ENCODE measurements at regions not wholly inside any gene's neighbourhood (a gene's known extent, or its start where the extent isn't known, plus 50 kb on each side); places are given as distances from the start of the nearest gene placed in this dataset.

- H3K4me3 ChIP-seq (ENCODE audit: low read depth, low read length), result no peak overlapping the region
- TF ChIP-seq, protein P1, sequence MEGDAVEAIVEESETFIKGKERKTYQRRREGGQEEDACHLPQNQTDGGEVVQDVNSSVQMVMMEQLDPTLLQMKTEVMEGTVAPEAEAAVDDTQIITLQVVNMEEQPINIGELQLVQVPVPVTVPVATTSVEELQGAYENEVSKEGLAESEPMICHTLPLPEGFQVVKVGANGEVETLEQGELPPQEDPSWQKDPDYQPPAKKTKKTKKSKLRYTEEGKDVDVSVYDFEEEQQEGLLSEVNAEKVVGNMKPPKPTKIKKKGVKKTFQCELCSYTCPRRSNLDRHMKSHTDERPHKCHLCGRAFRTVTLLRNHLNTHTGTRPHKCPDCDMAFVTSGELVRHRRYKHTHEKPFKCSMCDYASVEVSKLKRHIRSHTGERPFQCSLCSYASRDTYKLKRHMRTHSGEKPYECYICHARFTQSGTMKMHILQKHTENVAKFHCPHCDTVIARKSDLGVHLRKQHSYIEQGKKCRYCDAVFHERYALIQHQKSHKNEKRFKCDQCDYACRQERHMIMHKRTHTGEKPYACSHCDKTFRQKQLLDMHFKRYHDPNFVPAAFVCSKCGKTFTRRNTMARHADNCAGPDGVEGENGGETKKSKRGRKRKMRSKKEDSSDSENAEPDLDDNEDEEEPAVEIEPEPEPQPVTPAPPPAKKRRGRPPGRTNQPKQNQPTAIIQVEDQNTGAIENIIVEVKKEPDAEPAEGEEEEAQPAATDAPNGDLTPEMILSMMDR (IDR thresholded peaks at IDR 0.05; ENCODE audit: low read depth, low read length), result no peak
- no peaks in the 10 kb centered on the region for H3K27me3 ChIP-seq (ENCODE audit: insufficient read depth, low read depth, severe bottlenecking)
- H3K36me3 ChIP-seq, result peaks cover 4% of the 10 kb centered on the region; the same call in 1 of the 2 replicates
- no peak for DNase-seq
- no peaks in the 10 kb centered on the region for H3K9me3 ChIP-seq (ENCODE audit: severe bottlenecking)
- H3K27ac ChIP-seq, result no peak overlapping the region
These were observed 98.6 kb upstream of the TMEM168 start for GRCh38 chr7:112888781-112889180.

DNA sequence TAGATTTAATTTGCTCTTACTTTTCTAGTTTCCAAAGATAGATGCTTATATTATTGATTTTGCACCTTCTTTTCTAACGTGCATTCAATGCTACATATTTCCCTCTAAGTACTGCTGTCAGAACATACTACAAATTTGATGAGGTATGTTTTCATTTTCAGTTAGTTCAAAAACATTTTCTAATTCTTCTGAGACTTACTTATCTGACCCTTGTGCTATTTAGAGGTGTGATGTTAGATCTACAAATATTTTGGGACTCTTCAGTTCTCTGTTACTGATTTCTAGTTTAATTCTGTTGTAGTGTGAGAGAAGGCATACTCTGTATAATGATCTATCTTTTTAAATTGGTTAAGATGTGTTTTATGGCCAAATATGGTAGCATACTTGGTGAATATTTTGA, 97.8 kb upstream of the TMEM168 start:
- Histone ChIP-seq H3K9me3 (ENCODE audit: severe bottlenecking) (no peaks in the 10 kb centered on the region), H3K27me3 (ENCODE audit: insufficient read depth, low read depth, severe bottlenecking) (no peaks in the 10 kb centered on the region), H3K4me3 (ENCODE audit: low read depth, low read length) (no peak overlapping the region), H3K36me3 (peaks cover under 1% of the 10 kb centered on the region; the same call in 1 of the 2 replicates), H3K27ac (no peak overlapping the region)
- TF ChIP-seq, protein P1 (IDR thresholded peaks at IDR 0.05; ENCODE audit: low read depth, low read length), result no peak
- DNase-seq, result no peak

- no peaks in the 10 kb centered on the region for H3K27me3 ChIP-seq (ENCODE audit: insufficient read depth, low read depth, severe bottlenecking)
- no peaks in the 10 kb centered on the region for H3K9me3 ChIP-seq (ENCODE audit: severe bottlenecking)
- no peak overlapping the region for H3K27ac ChIP-seq
- no peak for DNase-seq
- no peak overlapping the region for H3K4me3 ChIP-seq (ENCODE audit: low read depth, low read length)
- TF ChIP-seq, protein P1 (IDR thresholded peaks at IDR 0.05; ENCODE audit: low read depth, low read length), result no peak
- H3K36me3 ChIP-seq, result no peaks in the 10 kb centered on the region
These were observed 97.1 kb upstream of the TMEM168 start for GRCh38 chr7:112887337-112887736.

DNA sequence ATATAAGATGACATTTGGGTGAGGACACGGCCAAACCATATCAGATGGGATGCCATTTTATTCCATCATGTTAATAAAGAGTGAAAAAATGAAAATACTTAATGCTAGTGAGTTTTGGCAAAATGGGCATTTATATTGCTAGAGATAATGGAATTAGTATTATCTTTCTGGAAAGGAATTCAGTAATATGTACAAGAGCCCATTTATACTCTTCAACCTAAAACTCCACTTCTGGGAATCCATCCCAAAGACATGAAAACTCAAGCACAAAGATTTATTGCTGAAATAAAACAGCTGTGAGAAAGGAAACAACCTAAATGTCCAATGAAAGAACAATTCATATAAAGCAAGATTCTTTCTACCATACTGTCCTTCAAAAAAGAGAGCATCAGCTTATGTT, 96.0 kb upstream of the TMEM168 start:
- no peak for DNase-seq
- Histone ChIP-seq H3K4me3 (ENCODE audit: low read depth, low read length) (no peak overlapping the region), H3K9me3 (ENCODE audit: severe bottlenecking) (no peaks in the 10 kb centered on the region), H3K36me3 (no peaks in the 10 kb centered on the region), H3K27me3 (ENCODE audit: insufficient read depth, low read depth, severe bottlenecking) (no peaks in the 10 kb centered on the region), H3K27ac (no peak overlapping the region)
- TF ChIP-seq, protein P1 (IDR thresholded peaks at IDR 0.05; ENCODE audit: low read depth, low read length), result no peak

GRCh38 chr7:112882991-112883390, 92.8 kb upstream of the TMEM168 start:
- H3K36me3 ChIP-seq, result no peaks in the 10 kb centered on the region
- no peak for DNase-seq
- no peak overlapping the region for H3K27ac ChIP-seq
- no peaks in the 10 kb centered on the region for H3K9me3 ChIP-seq (ENCODE audit: severe bottlenecking)
- H3K4me3 ChIP-seq (ENCODE audit: low read depth, low read length), result no peak overlapping the region
- TF ChIP-seq, protein P1 (IDR thresholded peaks at IDR 0.05; ENCODE audit: low read depth, low read length), result no peak
- H3K27me3 ChIP-seq (ENCODE audit: insufficient read depth, low read depth, severe bottlenecking), result no peaks in the 10 kb centered on the region

DNA sequence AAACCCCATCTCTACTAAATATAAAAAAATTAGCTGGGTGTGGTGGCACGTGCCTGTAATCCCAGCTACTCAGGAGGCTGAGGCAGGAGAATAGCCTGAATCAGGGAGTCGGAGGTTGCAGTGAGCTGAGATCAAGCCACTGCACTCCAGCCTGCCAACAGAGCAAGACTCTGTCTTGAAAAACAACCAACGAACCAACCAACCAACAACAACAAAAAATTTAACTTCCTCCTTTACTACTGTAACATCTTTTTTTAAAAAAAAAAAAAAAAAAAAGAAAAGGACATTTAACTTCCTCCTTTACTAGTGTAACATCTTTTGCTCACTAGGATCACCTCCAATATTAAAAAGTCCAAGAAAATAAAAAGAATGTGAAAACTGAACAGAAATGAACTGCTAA, 92.3 kb upstream of the TMEM168 start:
- TF ChIP-seq, protein P1 (IDR thresholded peaks at IDR 0.05; ENCODE audit: low read depth, low read length), result no peak

More for the DNA sequence above, 92.3 kb upstream of the TMEM168 start:
- Histone ChIP-seq H3K27me3 (ENCODE audit: insufficient read depth, low read depth, severe bottlenecking) (no peaks in the 10 kb centered on the region), H3K4me3 (ENCODE audit: low read depth, low read length) (no peak overlapping the region), H3K36me3 (no peaks in the 10 kb centered on the region), H3K27ac (no peak overlapping the region), H3K9me3 (ENCODE audit: severe bottlenecking) (no peaks in the 10 kb centered on the region)
- DNase-seq, result no peak

Data from WERI-Rb-1 (cell line).